Transverse colon (tissue), 4 donors: ENCODE measurements at regions not wholly inside any gene's neighbourhood (a gene's known extent, or its start where the extent isn't known, plus 50 kb on each side); places are given as distances from the start of the nearest gene placed in this dataset.

Experiments
- DNase-seq: peaks from one replicate; pipeline ENCODE4 v3.0.0-alpha.2; 2019
- H3K27ac ChIP-seq, 4 donors: fragments of 200-600 bp; sonication (generic); 2 replicates each; pipeline ENCODE4 v1.5.1; 2016 to 2018; ENCODE audit warnings: inconsistent platforms in 4 of 4
- H3K27me3 ChIP-seq: fragments of 200-600 bp; sonication (generic); 2 replicates; pipeline ENCODE4 v1.5.1; 2017; ENCODE audit warnings: inconsistent platforms
- H3K36me3 ChIP-seq, 4 donors: fragments of 200-600 bp; sonication (generic); 2 replicates each; pipeline ENCODE4 v1.5.1; 2017 to 2019; ENCODE audit warnings: inconsistent platforms in 4 of 4
- H3K4me1 ChIP-seq, 4 donors: fragments of 200-600 bp; sonication (generic); 2 replicates each; pipeline ENCODE4 v1.5.1; 2017 to 2020; ENCODE audit warnings: inconsistent platforms in 4 of 4
- H3K4me3 ChIP-seq, 4 donors: fragments of 200-600 bp; sonication (generic); 1 replicate in 1 of 4; 2 replicates in 3 of 4; pipeline versions ENCODE4 v1.5.1 to v1.6.1; 2017 to 2019; ENCODE audit warnings: inconsistent platforms in 4 of 4
- H3K9me3 ChIP-seq, 2 donors: fragments of 200-600 bp; sonication (generic); 2 replicates each; pipeline ENCODE4 v1.5.1; 2017 to 2019; ENCODE audit warnings: inconsistent platforms in 2 of 2
- CTCF ChIP-seq, 5 experiments: fragments of 200-600 bp in 3 of 5; fragments of 450-650 bp in 2 of 5; sonication (generic) in 3 of 5; IDR thresholded peaks; 1 replicate in 2 of 5; 2 replicates in 3 of 5; pipeline ENCODE4 v1.5.1; 2016 to 2017; ENCODE audit warnings: antibody characterized with exemption in 5 of 5, inconsistent platforms in 3 of 5, mild to moderate bottlenecking in 2 of 5, moderate library complexity in 1 of 5
- EP300 ChIP-seq: sonication (generic); formaldehyde crosslinking; IDR thresholded peaks from one replicate; pipeline ENCODE4 v1.6.1; 2017; ENCODE audit warnings: antibody characterized with exemption, low read depth
- POLR2A ChIP-seq: fragments of 450-650 bp; IDR thresholded peaks from one replicate; pipeline ENCODE4 v1.6.1; 2016; ENCODE audit warnings: antibody characterized with exemption, mild to moderate bottlenecking, moderate library complexity
- POLR2AphosphoS5 ChIP-seq, 3 donors: sonication (generic); formaldehyde crosslinking; IDR thresholded peaks; one replicate each; pipeline ENCODE4 v1.6.1; 2016; ENCODE audit warnings: antibody characterized with exemption in 3 of 3
- WGBS, 2 donors: methylation state at CpG; one replicate each; pipeline ENCODE4 v1.1.5; 2018; ENCODE audit warnings: low coverage in 1 of 2; 5-methylcytosine and 5-hydroxymethylcytosine counted together
- in situ Hi-C, 4 donors: fragments of 200-750 bp; cut with MboI; loops; one replicate each; pipeline versions ENCODE4 v1.15.0 to v1.15.1; 2017; ENCODE audit warnings: low sequenced_read_pairs in 3 of 4, low pct_ligation_motif_present in 1 of 4, low pct_unique_long_range_greater_than_20kb in 1 of 4
- intact Hi-C: fragments of 100-400 bp; cut with DNase I; formaldehyde crosslinking; loops from one replicate; pipeline ENCODE4 v1.15.1; 2023; ENCODE audit warnings: low total_unique reads

DNA sequence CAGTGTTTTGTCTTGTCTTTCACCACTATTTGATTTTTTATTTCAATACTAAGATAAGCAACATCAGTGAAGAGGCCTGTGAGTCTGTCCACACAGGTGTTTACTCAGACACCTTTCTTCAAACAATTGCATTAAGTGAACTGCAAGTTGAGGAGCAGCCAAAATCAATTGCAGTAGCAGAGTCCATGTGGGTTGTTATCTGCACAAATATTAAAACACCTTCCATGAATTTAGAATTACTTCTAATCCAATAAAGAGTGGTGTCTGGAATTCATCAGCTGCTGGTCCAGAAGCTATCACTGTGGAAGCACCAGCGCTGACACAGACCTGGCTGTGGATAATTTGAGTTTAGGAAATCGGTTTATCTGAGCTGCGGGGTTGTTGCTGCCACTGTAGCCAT, 83.5 kb upstream of the FAT3 start:
- WGBS, 2 donors, result 86% methylated on average over 3 of the region's 3 CpGs; no CpG with 5 or more reads in 1 of the 2 donors
- DNase-seq, result no peak
- in situ Hi-C loops, result no loop called here

GRCh38 chr11:92140021-92140420, 84.6 kb upstream of the FAT3 start:
- 50 to 57% methylated on average over 1 to 2 of the region's 2 CpGs for WGBS, 2 donors

More for the DNA sequence above, 83.5 kb upstream of the FAT3 start:
- Histone ChIP-seq H3K27ac (no peak overlapping the region), H3K9me3 (no peaks in the 10 kb centered on the region), H3K36me3 (no peaks in the 10 kb centered on the region), H3K4me3 (no peak overlapping the region), H3K27me3 (no peaks in the 10 kb centered on the region), H3K4me1 (no peaks in the 10 kb centered on the region)
- TF ChIP-seq CTCF (IDR thresholded peaks at IDR 0.05) (no peak), EP300 (no peak), POLR2A (no peak), POLR2AphosphoS5 (IDR thresholded peaks at IDR 0.05) (no peak)
- intact Hi-C loops, result no loop called here

DNA sequence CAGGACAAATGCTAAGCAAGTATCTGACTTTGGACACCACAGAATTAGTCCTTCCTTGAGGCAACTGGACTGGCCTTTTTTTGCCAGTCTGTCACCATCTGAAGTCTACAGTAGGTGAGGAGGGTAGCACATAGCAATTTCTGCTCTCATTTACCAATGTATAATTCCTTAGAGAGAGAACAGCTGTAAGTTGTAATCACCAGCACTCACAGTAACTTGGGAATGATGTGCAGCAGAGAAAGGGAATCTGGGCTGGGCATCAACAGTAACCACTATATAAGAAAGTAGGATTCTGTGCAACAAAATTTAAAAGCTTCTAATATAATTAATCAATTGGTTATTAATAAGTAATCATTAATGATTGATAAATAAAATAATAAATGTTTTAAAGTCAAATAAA, 86.3 kb upstream of the FAT3 start:
- intact Hi-C loops, result no loop called here
- H3K27ac ChIP-seq, result no peak overlapping the region
- H3K4me3 ChIP-seq, result no peak overlapping the region
- no peak for DNase-seq
- TF ChIP-seq POLR2A (no peak), EP300 (no peak), POLR2AphosphoS5 (IDR thresholded peaks at IDR 0.05) (no peak), CTCF (IDR thresholded peaks at IDR 0.05) (no peak)
- no peaks in the 10 kb centered on the region for H3K4me1 ChIP-seq
- in situ Hi-C loops, result no loop called here
- no peaks in the 10 kb centered on the region for H3K27me3 ChIP-seq
- no peaks in the 10 kb centered on the region for H3K9me3 ChIP-seq
- no peaks in the 10 kb centered on the region for H3K36me3 ChIP-seq

More at GRCh38 chr11:92140021-92140420, 84.6 kb upstream of the FAT3 start:
- no peaks in the 10 kb centered on the region for H3K9me3 ChIP-seq
- no peaks in the 10 kb centered on the region for H3K27me3 ChIP-seq
- no peak overlapping the region for H3K27ac ChIP-seq
- H3K4me3 ChIP-seq, result no peak overlapping the region
- TF ChIP-seq CTCF (IDR thresholded peaks at IDR 0.05), result no peak
- no peak for TF ChIP-seq EP300
- no peak for TF ChIP-seq POLR2AphosphoS5 (IDR thresholded peaks at IDR 0.05)
- no peak for TF ChIP-seq POLR2A
- intact Hi-C loops (no loop called here), in situ Hi-C loops (no loop called here)
- H3K4me1 ChIP-seq, result no peaks in the 10 kb centered on the region
- H3K36me3 ChIP-seq, result no peaks in the 10 kb centered on the region
- no peak for DNase-seq

GRCh38 chr11:92137747-92138146, 86.9 kb upstream of the FAT3 start:
- Histone ChIP-seq H3K27me3 (no peaks in the 10 kb centered on the region), H3K36me3 (no peaks in the 10 kb centered on the region), H3K9me3 (no peaks in the 10 kb centered on the region), H3K27ac (no peak overlapping the region), H3K4me3 (no peak overlapping the region), H3K4me1 (no peaks in the 10 kb centered on the region)
- TF ChIP-seq POLR2A (no peak), CTCF (IDR thresholded peaks at IDR 0.05) (no peak), POLR2AphosphoS5 (IDR thresholded peaks at IDR 0.05) (no peak), EP300 (no peak)
- WGBS, 2 donors, result 22 to 36% methylated on average over 2 of the region's 2 CpGs
- intact Hi-C loops, result no loop called here
- in situ Hi-C loops, result no loop called here
- DNase-seq, result no peak
